ENCODE measurements at regions not wholly inside any gene's neighbourhood (a gene's known extent, or its start where the extent isn't known, plus 50 kb on each side); places are given as distances from the start of the nearest gene placed in this dataset.

DNA sequence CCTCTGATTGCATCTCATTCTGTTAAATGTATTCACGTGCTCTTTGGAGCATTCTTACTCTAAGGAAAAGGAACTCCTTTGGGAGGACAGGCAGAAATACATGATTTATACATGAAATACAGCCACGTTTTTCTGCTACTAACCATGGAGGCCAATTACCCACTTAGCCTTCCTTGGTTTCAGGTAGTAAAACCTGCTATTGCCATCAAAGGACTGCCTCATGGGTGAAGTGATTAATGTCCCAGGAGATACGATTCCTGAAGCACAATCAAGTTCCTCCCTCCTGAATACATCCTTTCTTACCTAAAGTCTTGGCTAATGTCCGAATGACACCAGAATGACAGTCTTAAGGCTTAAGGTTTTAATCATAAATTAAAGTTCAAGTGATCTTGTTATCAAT is 58.5 kb upstream of the PIK3CG start:
- no peak overlapping the region for H3K4me3 ChIP-seq (ENCODE audit: low read depth, low read length)
- no peak for DNase-seq (ENCODE audit: low read depth)
- TF ChIP-seq, protein P1, sequence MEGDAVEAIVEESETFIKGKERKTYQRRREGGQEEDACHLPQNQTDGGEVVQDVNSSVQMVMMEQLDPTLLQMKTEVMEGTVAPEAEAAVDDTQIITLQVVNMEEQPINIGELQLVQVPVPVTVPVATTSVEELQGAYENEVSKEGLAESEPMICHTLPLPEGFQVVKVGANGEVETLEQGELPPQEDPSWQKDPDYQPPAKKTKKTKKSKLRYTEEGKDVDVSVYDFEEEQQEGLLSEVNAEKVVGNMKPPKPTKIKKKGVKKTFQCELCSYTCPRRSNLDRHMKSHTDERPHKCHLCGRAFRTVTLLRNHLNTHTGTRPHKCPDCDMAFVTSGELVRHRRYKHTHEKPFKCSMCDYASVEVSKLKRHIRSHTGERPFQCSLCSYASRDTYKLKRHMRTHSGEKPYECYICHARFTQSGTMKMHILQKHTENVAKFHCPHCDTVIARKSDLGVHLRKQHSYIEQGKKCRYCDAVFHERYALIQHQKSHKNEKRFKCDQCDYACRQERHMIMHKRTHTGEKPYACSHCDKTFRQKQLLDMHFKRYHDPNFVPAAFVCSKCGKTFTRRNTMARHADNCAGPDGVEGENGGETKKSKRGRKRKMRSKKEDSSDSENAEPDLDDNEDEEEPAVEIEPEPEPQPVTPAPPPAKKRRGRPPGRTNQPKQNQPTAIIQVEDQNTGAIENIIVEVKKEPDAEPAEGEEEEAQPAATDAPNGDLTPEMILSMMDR (IDR thresholded peaks at IDR 0.05; ENCODE audit: control insufficient read depth, extremely low read depth, insufficient read depth): no peak

DNA sequence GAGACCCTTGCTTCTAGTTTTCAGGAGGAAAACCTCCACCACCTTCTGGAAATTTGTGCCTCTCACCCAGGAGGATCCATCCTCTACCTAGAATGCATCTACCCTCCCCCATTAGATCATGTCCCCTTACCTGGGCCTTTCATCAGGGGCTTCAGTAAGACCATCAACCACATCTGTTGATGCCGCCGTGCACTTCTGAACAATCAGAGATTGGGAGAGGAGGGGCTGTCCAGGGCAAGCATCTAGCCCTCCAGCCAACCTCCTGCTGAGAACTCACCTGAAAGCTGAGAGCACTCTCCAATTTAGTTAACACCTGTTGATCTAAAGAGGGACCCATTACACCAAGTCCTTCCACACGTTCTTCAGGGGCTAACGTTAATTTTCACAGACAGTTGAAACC is 57.6 kb upstream of the PIK3CG start:
- TF ChIP-seq, protein P1 (IDR thresholded peaks at IDR 0.05; ENCODE audit: control insufficient read depth, extremely low read depth, insufficient read depth): no peak
- no peak for DNase-seq (ENCODE audit: low read depth)
- H3K4me3 ChIP-seq (ENCODE audit: low read depth, low read length): no peak overlapping the region

DNA sequence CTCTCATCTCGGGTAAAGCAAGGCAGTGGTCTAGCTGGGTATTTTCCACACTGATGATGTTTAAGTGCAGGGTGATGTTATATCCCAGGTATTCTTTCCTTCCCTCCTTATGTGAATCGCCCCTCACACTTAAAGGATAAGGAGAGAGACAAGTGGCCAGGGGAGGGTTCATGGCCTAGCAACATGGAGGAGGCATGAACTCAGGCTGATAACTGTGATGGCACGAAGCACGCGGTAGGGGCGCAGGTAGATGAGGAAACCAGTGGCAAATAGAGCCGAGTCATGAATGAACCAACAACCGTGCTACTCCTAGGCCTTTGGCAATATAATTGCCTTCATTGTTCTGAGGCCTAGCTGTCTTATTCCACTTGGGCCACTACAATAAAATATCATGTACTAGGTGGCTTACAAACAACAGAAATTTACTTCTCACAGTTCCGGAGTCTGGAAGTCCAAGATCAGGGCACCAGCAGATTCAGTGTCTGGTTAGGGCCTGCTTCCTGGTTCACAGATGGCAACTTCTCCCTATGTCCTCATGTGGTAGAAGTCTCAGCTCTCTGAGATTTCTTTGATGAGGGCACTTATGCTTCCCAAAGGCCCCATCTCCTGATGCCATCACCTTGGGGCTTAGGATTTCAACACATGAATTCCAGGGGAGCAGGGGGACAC is 56.0 kb upstream of the PIK3CG start:
- TF ChIP-seq, protein P1 (IDR thresholded peaks at IDR 0.05; ENCODE audit: control insufficient read depth, extremely low read depth, insufficient read depth): no peak
- H3K4me3 ChIP-seq (ENCODE audit: low read depth, low read length): no peak overlapping the region
- DNase-seq (ENCODE audit: low read depth): no peak

DNA sequence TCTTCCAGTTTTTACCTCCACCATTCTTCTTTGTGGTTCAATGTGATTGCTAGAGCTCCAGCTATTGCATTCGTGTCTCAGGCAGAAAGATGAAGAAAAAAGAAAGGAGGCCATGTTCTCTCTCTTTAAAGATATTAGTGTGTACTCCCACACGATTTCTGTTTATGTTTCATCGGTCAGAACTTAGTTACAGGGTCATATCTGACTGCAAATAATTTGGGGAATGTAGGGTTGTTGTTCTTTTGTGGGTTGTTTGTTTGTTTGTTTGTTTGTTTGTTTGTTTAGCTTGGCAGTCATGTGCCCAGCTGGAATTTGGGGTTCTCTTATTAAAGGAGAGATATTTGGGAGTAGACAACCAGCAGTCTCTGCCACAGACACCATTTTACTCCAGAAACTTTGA is 53.6 kb upstream of the PIK3CG start:
- no peak for DNase-seq (ENCODE audit: low read depth)
- H3K4me3 ChIP-seq (ENCODE audit: low read depth, low read length): no peak overlapping the region
- TF ChIP-seq, protein P1 (IDR thresholded peaks at IDR 0.05; ENCODE audit: control insufficient read depth, extremely low read depth, insufficient read depth): no peak

DNA sequence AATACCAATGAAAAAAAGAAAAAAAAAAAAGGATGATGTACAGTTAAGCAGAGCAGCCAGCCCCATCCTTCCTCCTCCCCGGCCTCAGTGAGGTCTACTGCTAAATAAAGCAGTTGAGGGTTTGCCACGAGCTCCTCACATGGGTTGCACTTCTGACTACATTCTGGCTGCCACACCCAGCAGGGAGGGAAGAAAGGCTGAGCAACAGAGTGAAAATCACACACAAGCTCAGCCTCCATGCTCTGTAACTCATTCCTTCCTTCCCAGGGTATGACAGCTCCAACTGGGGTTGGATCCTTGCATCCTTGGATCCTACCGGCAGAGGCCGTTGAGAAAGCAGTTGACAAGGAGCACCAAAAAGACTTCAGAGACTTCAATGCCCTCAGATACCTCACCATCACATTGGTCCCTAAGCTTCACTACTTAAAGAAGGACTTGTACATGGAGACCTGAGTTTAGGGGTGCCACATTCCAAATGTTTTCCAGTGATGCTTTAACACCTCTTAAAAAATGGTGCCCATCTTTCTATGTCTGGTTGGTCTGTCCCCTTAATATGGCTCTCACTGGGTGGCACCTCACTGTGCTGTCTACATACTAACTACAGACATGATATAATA is 52.9 kb upstream of the PIK3CG start:
- DNase-seq (ENCODE audit: low read depth): no peak
- TF ChIP-seq, protein P1 (IDR thresholded peaks at IDR 0.05; ENCODE audit: control insufficient read depth, extremely low read depth, insufficient read depth): no peak
- no peak overlapping the region for H3K4me3 ChIP-seq (ENCODE audit: low read depth, low read length)

DNA sequence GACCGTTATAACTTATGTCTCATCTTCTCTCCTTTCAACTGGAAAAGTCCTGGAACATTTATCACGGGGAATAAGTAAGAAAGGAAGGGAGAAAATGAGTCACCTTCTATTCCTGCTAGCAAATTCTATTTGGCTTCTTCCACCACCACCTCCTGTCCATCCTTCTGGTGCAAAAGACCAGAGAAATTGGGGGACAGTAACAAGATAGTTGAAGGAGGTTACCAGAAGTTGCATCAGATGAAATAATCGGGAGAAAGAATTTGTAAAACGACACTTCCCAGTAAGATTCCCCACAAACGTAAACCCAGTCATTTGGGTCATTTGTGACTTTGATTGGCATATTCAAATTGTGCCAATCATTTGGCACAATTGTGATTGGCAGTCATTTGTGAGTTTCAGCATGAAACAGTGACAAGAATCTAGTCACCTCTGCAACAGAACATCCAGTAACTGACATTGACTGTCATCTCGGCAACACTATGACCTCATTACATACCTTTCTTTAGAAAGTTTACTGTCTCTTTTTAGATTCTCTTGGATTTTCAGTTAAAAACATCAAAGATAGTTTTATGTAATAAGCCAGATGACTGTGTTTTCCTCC is 51.3 kb upstream of the PIK3CG start:
- TF ChIP-seq, protein P1 (IDR thresholded peaks at IDR 0.05; ENCODE audit: control insufficient read depth, extremely low read depth, insufficient read depth): no peak
- no peak for DNase-seq (ENCODE audit: low read depth)
- no peak overlapping the region for H3K4me3 ChIP-seq (ENCODE audit: low read depth, low read length)
